Activated B cell treated with CpG ODN at 0.5 μM for 24 hours (primary cell): ENCODE measurements at regions not wholly inside any gene's neighbourhood (a gene's known extent, or its start where the extent isn't known, plus 50 kb on each side); places are given as distances from the start of the nearest gene placed in this dataset.

Experiments
- ATAC-seq: fragments of 200-7000 bp; cut with Tn5 transposase; one replicate; pipeline ENCODE4 v1.10.0; 2021; ENCODE audit warnings: low read depth, mild to moderate bottlenecking, moderate library complexity
- CTCF ChIA-PET: fragments of 350-600 bp; sonication (Branson Sonifier 250); formaldehyde crosslinking; loops from one replicate; lab custom pipeline; 2021; ENCODE audit warnings: antibody characterized with exemption; lab: Charles Lee
- POLR2A ChIA-PET: fragments of 350-600 bp; sonication (Branson Sonifier 250); formaldehyde crosslinking; loops from one replicate; lab custom pipeline; 2021; ENCODE audit warnings: antibody characterized with exemption; lab: Charles Lee
- DNase-seq: peaks from one replicate; pipeline ENCODE4 v3.0.0; 2022
- H3K27ac Mint-ChIP-seq: one replicate; pipeline ENCODE4 v1.8.0; 2020; ENCODE audit warnings: mixed read lengths
- H3K27me3 Mint-ChIP-seq: one replicate; pipeline ENCODE4 v1.8.0; 2021; ENCODE audit warnings: mixed read lengths
- H3K36me3 Mint-ChIP-seq: one replicate; pipeline ENCODE4 v1.8.0; 2021; ENCODE audit warnings: low read depth, mixed read lengths
- H3K4me1 Mint-ChIP-seq: one replicate; pipeline ENCODE4 v1.8.0; 2021; ENCODE audit warnings: mixed read lengths
- H3K4me3 Mint-ChIP-seq: one replicate; pipeline ENCODE4 v1.8.0; 2020; ENCODE audit warnings: mild to moderate bottlenecking, mixed read lengths
- H3K9me3 Mint-ChIP-seq: one replicate; pipeline ENCODE4 v1.8.0; 2020; ENCODE audit warnings: mixed read lengths
- CTCF ChIP-seq: fragments of 200-600 bp; IDR thresholded peaks from one replicate; pipeline ENCODE4 v1.8.0; 2022; ENCODE audit warnings: antibody characterized with exemption, mild to moderate bottlenecking
- intact Hi-C: fragments of 100-400 bp; cut with micrococcal nuclease; formaldehyde crosslinking; loops from one replicate; pipeline ENCODE4 v1.15.1; 2024

- ATAC-seq (no peak), DNase-seq (no peak)
- intact Hi-C loops, result no loop called here
- Mint-ChIP-seq H3K27me3 (peaks cover 3% of the 10 kb centered on the region), H3K36me3 (no peaks in the 10 kb centered on the region), H3K9me3 (peaks cover 3% of the 10 kb centered on the region), H3K4me1 (no peaks in the 10 kb centered on the region), H3K27ac (no peak overlapping the region), H3K4me3 (no peak overlapping the region)
- no peak for TF ChIP-seq CTCF
- ChIA-PET CTCF (no interaction called here), POLR2A (no interaction called here)
Measured at GRCh38 chr2:118641711-118642110, 205.7 kb downstream of the EN1 start.

GRCh38 chr2:118639371-118639770 is 208.1 kb downstream of the EN1 start:
- no peaks in the 10 kb centered on the region for H3K27me3 Mint-ChIP-seq
- POLR2A ChIA-PET, result no interaction called here

GRCh38 chr2:118638453-118638852 is 209.0 kb downstream of the EN1 start:
- intact Hi-C loops, result no loop called here
- TF ChIP-seq CTCF, result no peak
- CTCF ChIA-PET, result no interaction called here
- H3K9me3 Mint-ChIP-seq, result peaks cover 3% of the 10 kb centered on the region
- H3K4me1 Mint-ChIP-seq, result no peaks in the 10 kb centered on the region
- DNase-seq (no peak), ATAC-seq (no peak)
- no peak overlapping the region for H3K27ac Mint-ChIP-seq
- H3K4me3 Mint-ChIP-seq, result no peak overlapping the region
- H3K27me3 Mint-ChIP-seq, result no peaks in the 10 kb centered on the region
- POLR2A ChIA-PET, result no interaction called here
- no peaks in the 10 kb centered on the region for H3K36me3 Mint-ChIP-seq

More at GRCh38 chr2:118639371-118639770, 208.1 kb downstream of the EN1 start:
- no peak for TF ChIP-seq CTCF
- DNase-seq (no peak), ATAC-seq (no peak)
- H3K4me3 Mint-ChIP-seq, result no peak overlapping the region
- H3K36me3 Mint-ChIP-seq, result no peaks in the 10 kb centered on the region
- H3K4me1 Mint-ChIP-seq, result no peaks in the 10 kb centered on the region
- H3K27ac Mint-ChIP-seq, result no peak overlapping the region
- H3K9me3 Mint-ChIP-seq, result peaks cover 3% of the 10 kb centered on the region
- intact Hi-C loops, result no loop called here
- CTCF ChIA-PET, result no interaction called here

GRCh38 chr2:118635891-118636290 is 211.6 kb downstream of the EN1 start:
- H3K9me3 Mint-ChIP-seq, result peaks cover 3% of the 10 kb centered on the region
- DNase-seq (no peak), ATAC-seq (no peak)
- peaks cover 1% of the 10 kb centered on the region for H3K27me3 Mint-ChIP-seq
- no peak overlapping the region for H3K27ac Mint-ChIP-seq
- H3K4me3 Mint-ChIP-seq, result no peak overlapping the region
- no peaks in the 10 kb centered on the region for H3K36me3 Mint-ChIP-seq
- ChIA-PET POLR2A (no interaction called here), CTCF (no interaction called here)
- intact Hi-C loops, result no loop called here
- H3K4me1 Mint-ChIP-seq, result no peaks in the 10 kb centered on the region
- no peak for TF ChIP-seq CTCF

GRCh38 chr2:118634876-118635275 is 212.6 kb downstream of the EN1 start:
- ATAC-seq (no peak), DNase-seq (no peak)
- ChIA-PET POLR2A (no interaction called here), CTCF (no interaction called here)
- H3K27ac Mint-ChIP-seq, result no peak overlapping the region
- TF ChIP-seq CTCF, result no peak
- H3K36me3 Mint-ChIP-seq, result no peaks in the 10 kb centered on the region
- H3K4me3 Mint-ChIP-seq, result no peak overlapping the region
- intact Hi-C loops, result no loop called here
- no peaks in the 10 kb centered on the region for H3K4me1 Mint-ChIP-seq
- peaks cover 1% of the 10 kb centered on the region for H3K27me3 Mint-ChIP-seq
- H3K9me3 Mint-ChIP-seq, result peaks cover under 1% of the 10 kb centered on the region
